ENCODE measurements at regions not wholly inside any gene's neighbourhood (a gene's known extent, or its start where the extent isn't known, plus 50 kb on each side); places are given as distances from the start of the nearest gene placed in this dataset.
A peak's percentile ranks its signal among the peaks of the same experiment; 100 is the strongest.

DNA sequence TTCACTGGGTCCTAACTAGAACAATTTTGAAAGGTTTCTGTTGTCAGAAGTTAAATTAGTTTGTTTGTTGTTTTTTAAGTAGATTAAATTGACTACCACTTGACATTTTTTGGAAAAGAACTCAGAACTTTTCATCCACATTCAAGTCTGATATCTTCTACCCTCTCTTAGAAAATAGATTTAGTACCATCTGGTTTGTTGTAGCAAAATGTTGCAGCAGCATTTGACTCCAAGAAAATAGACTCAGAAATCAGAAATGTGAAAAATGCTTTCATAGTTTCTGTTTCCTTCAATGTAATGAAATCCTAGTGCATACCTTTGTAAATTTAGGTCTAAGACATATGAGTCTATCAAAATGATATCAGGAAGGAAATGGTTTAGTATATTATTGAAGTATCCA, 256.3 kb upstream of the CLEC14A start:
- ChIA-PET POLR2A (no interaction called here), CTCF (no interaction called here)
- no peaks in the 10 kb centered on the region for H3K27me3 ChIP-seq (ENCODE audit: control insufficient read depth, insufficient read depth, low read length)
- H3K36me3 ChIP-seq (ENCODE audit: control insufficient read depth, insufficient read depth, low read length): no peaks in the 10 kb centered on the region
- TF ChIP-seq, protein P1, sequence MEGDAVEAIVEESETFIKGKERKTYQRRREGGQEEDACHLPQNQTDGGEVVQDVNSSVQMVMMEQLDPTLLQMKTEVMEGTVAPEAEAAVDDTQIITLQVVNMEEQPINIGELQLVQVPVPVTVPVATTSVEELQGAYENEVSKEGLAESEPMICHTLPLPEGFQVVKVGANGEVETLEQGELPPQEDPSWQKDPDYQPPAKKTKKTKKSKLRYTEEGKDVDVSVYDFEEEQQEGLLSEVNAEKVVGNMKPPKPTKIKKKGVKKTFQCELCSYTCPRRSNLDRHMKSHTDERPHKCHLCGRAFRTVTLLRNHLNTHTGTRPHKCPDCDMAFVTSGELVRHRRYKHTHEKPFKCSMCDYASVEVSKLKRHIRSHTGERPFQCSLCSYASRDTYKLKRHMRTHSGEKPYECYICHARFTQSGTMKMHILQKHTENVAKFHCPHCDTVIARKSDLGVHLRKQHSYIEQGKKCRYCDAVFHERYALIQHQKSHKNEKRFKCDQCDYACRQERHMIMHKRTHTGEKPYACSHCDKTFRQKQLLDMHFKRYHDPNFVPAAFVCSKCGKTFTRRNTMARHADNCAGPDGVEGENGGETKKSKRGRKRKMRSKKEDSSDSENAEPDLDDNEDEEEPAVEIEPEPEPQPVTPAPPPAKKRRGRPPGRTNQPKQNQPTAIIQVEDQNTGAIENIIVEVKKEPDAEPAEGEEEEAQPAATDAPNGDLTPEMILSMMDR (IDR thresholded peaks at IDR 0.05; ENCODE audit: insufficient read depth, low read depth, low read length): no peak
- no peak for DNase-seq (ENCODE audit: low read depth)
- H3K4me3 ChIP-seq (ENCODE audit: low read depth, low read length): no peak overlapping the region

GRCh38 chr14:38507299-38507698, 251.4 kb upstream of the CLEC14A start:
- TF ChIP-seq, protein P1 (IDR thresholded peaks at IDR 0.05; ENCODE audit: insufficient read depth, low read depth, low read length): no peak
- DNase-seq (ENCODE audit: low read depth): no peak
- ChIA-PET CTCF (interaction anchor here (1.2 kb wide), 1 partner anchor 23 kb away, joined by 3 read pairs; no protein-coding TSS in a partner anchor), POLR2A (no interaction called here)
- no peak overlapping the region for H3K4me3 ChIP-seq (ENCODE audit: low read depth, low read length)
- H3K27me3 ChIP-seq (ENCODE audit: control insufficient read depth, insufficient read depth, low read length): no peaks in the 10 kb centered on the region
- no peaks in the 10 kb centered on the region for H3K36me3 ChIP-seq (ENCODE audit: control insufficient read depth, insufficient read depth, low read length)

DNA sequence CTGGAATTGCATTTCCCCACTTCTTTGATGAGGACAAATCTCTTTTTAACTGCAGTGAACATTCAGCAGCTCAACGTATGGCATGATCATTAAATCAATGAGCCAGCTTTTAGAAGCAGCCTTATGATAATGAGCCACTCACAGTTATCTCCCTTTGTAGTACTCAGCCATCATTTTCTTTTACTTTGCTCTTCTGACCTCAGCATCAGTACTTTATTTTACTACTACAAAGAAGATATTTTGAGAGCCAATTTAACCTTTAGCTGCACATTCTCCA, 250.0 kb upstream of the CLEC14A start:
- POLR2A ChIA-PET: no interaction called here

DNA sequence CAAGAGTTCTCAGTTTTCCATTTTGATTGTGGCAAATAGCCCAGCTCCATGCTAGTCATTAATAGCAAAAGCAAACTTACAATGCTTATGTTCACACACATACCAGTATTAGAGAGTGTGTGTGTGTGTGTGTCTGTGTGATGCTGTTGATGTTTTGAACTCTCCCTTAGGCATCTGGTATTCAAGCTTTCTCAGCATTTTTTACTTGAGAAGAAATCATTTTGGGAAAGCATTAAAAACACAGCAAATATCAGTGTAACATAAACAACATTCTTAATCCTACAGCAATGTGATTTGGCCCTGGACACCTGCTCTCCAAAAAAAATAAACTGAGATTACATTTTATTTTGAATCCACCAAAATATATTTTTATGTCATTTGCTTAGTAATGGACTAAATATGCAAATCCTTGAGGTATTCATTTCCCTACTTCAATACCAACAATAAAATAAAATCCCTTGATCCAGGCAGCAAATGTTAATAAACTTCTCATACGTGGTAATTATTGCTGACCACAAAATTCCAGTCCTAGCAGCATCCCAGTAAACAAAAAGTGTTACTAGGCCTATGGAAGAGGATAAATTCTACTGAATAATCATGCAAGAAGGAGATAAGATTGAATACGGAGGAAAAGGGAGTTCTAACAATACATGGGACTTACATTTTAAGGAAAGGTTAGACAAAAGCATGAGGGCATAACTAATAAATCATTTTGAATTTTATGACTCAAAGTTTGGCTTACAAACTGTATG, 249.5 kb upstream of the CLEC14A start:
- POLR2A ChIA-PET: no interaction called here
- DNase-seq (ENCODE audit: low read depth): peak; percentile 52
- Histone ChIP-seq H3K36me3 (ENCODE audit: control insufficient read depth, insufficient read depth, low read length) (no peaks in the 10 kb centered on the region), H3K27me3 (ENCODE audit: control insufficient read depth, insufficient read depth, low read length) (no peaks in the 10 kb centered on the region), H3K4me3 (ENCODE audit: low read depth, low read length) (no peak overlapping the region)
- TF ChIP-seq, protein P1 (IDR thresholded peaks at IDR 0.05; ENCODE audit: insufficient read depth, low read depth, low read length): no peak
- CTCF ChIA-PET: interaction anchor here (0.9 kb wide), 1 partner anchor 92 kb away, joined by 3 read pairs; no protein-coding TSS in a partner anchor

More for the DNA sequence above, 250.0 kb upstream of the CLEC14A start:
- no peaks in the 10 kb centered on the region for H3K36me3 ChIP-seq (ENCODE audit: control insufficient read depth, insufficient read depth, low read length)
- TF ChIP-seq, protein P1 (IDR thresholded peaks at IDR 0.05; ENCODE audit: insufficient read depth, low read depth, low read length): no peak
- no peak overlapping the region for H3K4me3 ChIP-seq (ENCODE audit: low read depth, low read length)
- H3K27me3 ChIP-seq (ENCODE audit: control insufficient read depth, insufficient read depth, low read length): no peaks in the 10 kb centered on the region
- CTCF ChIA-PET: no interaction called here
- DNase-seq (ENCODE audit: low read depth): no peak

GRCh38 chr14:38504175-38504574, 248.3 kb upstream of the CLEC14A start:
- H3K4me3 ChIP-seq (ENCODE audit: low read depth, low read length): no peak overlapping the region
- H3K27me3 ChIP-seq (ENCODE audit: control insufficient read depth, insufficient read depth, low read length): no peaks in the 10 kb centered on the region
- H3K36me3 ChIP-seq (ENCODE audit: control insufficient read depth, insufficient read depth, low read length): no peaks in the 10 kb centered on the region
- DNase-seq (ENCODE audit: low read depth): no peak
- CTCF ChIA-PET: no interaction called here
- POLR2A ChIA-PET: interaction anchor here (0.5 kb wide), 1 partner anchor 116 kb away, joined by 10 read pairs; no protein-coding TSS in a partner anchor
- TF ChIP-seq, protein P1 (IDR thresholded peaks at IDR 0.05; ENCODE audit: insufficient read depth, low read depth, low read length): no peak
